Lower leg skin (tissue), 4 donors: ENCODE measurements at regions not wholly inside any gene's neighbourhood (a gene's known extent, or its start where the extent isn't known, plus 50 kb on each side); places are given as distances from the start of the nearest gene placed in this dataset.

ENCODE experiments used
- DNase-seq, 2 donors: peaks; one replicate each; pipeline ENCODE4 v3.0.0-alpha.2; 2019; ENCODE audit warnings: low spot score in 2 of 2
- H3K4me3 ChIP-seq: fragments of 200-600 bp; sonication (generic); 2 replicates; pipeline ENCODE4 v1.5.1; 2017; ENCODE audit warnings: mild to moderate bottlenecking, low read depth; ENCODE audit not compliant: poor library complexity, severe bottlenecking
- POLR2A ChIP-seq, 2 donors: fragments of 450-650 bp; IDR thresholded peaks; one replicate each; pipeline ENCODE4 v1.6.1; 2016 to 2017; ENCODE audit warnings: antibody characterized with exemption in 2 of 2, mild to moderate bottlenecking in 1 of 2, moderate library complexity in 1 of 2
- WGBS, 2 donors: methylation state at CpG; one replicate each; pipeline ENCODE4 v1.1.5; 2018; 5-methylcytosine and 5-hydroxymethylcytosine counted together
- intact Hi-C: fragments of 100-400 bp; cut with DNase I; formaldehyde crosslinking; loops from one replicate; pipeline ENCODE4 v1.15.0; 2023; ENCODE audit warnings: low total_unique reads
- TF ChIP-seq, protein P1 (sequence below), 3 donors: fragments of 450-650 bp; IDR thresholded peaks; one replicate each; pipeline ENCODE4 v1.5.1; 2016; ENCODE audit warnings: antibody characterized with exemption in 3 of 3, mild to moderate bottlenecking in 3 of 3, moderate library complexity in 2 of 3

DNA sequence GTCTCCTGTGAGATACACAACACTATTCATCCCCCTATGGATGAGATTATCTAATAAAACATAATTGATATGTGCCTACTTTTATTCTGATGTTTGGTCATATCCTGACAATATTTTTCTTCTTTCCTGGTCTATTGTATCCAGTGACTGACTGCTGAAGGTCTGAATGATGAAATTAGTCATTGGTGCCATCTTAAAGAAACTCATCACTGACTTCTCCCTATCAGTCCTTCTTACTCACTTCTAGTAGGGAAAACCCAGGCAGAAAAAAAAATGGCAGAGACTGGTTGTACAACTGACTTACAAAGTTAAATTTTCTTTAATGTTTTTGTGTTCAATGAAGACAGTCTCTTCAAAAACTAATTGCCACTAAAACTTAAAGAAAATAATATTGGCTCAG, 377.4 kb downstream of the HTR7 start:
- TF ChIP-seq POLR2A (IDR thresholded peaks at IDR 0.05), result no peak
- TF ChIP-seq, protein P1, sequence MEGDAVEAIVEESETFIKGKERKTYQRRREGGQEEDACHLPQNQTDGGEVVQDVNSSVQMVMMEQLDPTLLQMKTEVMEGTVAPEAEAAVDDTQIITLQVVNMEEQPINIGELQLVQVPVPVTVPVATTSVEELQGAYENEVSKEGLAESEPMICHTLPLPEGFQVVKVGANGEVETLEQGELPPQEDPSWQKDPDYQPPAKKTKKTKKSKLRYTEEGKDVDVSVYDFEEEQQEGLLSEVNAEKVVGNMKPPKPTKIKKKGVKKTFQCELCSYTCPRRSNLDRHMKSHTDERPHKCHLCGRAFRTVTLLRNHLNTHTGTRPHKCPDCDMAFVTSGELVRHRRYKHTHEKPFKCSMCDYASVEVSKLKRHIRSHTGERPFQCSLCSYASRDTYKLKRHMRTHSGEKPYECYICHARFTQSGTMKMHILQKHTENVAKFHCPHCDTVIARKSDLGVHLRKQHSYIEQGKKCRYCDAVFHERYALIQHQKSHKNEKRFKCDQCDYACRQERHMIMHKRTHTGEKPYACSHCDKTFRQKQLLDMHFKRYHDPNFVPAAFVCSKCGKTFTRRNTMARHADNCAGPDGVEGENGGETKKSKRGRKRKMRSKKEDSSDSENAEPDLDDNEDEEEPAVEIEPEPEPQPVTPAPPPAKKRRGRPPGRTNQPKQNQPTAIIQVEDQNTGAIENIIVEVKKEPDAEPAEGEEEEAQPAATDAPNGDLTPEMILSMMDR (IDR thresholded peaks at IDR 0.05), result no peak
- DNase-seq, result no peak
- intact Hi-C loops, result no loop called here
- no peak overlapping the region for H3K4me3 ChIP-seq

DNA sequence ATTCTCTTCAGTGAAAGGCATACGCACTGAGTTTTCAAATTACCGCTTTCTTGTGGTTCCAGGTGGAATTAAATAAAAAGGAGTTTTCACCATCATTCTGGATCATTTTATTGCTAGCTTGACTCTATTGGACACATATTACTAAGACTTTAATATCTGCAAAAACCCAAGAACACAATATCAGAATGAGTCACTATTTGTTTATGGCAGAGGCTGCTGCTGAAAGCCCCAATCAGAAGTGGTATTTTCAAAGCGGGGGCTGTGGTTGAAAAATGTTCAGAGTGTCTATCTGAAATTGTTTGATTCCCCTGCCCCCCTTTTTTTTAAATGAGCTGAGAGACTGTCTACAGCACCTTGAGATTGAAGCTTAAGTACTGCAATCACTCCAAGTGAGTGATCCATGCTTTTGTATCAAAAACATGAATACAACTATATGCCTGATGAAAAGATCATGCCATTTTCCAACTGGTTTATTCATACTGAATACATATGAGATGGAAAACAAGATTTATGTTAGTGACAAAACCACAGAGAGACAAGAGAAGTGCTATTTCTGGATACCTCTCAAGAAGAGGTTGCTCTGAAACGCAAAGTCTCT, 376.4 kb downstream of the HTR7 start:
- intact Hi-C loops, result no loop called here
- H3K4me3 ChIP-seq, result no peak overlapping the region
- DNase-seq, result no peak
- WGBS, 2 donors, result 85 to 87% methylated on average over 4 of the region's 4 CpGs
- TF ChIP-seq POLR2A (IDR thresholded peaks at IDR 0.05), result no peak
- TF ChIP-seq, protein P1 (IDR thresholded peaks at IDR 0.05), result no peak

DNA sequence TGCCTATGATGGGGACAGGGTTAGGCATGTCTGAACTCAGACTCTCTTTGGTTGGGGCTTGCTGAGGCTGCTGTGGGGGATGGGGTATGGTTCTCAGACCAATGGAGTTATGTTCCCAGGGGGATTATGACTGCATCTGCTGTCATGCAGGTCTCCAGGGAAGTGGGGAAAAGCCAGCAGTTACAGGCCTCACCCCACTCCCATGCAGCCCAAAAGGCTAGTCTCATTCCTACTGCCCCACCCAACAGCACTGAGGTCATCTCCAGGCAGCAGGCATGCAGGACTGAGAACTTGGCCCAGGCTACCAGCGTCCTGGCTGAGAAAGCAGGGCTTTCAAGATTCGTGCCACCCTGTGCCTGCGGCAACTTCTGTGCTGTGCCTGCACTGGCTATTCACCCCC, 373.3 kb downstream of the HTR7 start:
- TF ChIP-seq, protein P1 (IDR thresholded peaks at IDR 0.05), result no peak
- no peak for TF ChIP-seq POLR2A (IDR thresholded peaks at IDR 0.05)
- no peak overlapping the region for H3K4me3 ChIP-seq
- DNase-seq, result no peak
- 56 to 63% methylated on average over 3 of the region's 3 CpGs for WGBS, 2 donors
- intact Hi-C loops, result no loop called here

DNA sequence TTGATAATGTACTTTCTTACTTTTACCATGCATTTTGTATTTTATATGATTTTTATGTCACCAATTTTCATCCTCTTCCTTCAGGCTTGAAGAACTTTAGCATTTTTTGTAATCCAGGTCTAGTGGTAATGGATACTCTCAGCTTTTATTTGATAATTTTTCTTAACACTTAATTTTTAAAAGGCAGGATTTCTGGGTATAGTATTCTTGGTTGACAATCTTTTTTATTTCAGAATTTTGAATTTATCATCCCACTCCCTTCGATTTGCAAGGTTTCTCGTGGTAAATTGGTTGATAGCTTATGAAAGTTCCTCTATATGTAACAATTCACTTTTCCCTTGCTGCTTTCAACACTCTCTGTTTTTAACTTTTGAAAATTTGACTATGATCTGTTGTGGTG, 363.7 kb downstream of the HTR7 start:
- intact Hi-C loops, result no loop called here
- H3K4me3 ChIP-seq, result no peak overlapping the region
- 86 to 95% methylated on average over 2 of the region's 2 CpGs for WGBS, 2 donors
- TF ChIP-seq, protein P1 (IDR thresholded peaks at IDR 0.05), result no peak
- no peak for TF ChIP-seq POLR2A (IDR thresholded peaks at IDR 0.05)
- DNase-seq, result no peak

DNA sequence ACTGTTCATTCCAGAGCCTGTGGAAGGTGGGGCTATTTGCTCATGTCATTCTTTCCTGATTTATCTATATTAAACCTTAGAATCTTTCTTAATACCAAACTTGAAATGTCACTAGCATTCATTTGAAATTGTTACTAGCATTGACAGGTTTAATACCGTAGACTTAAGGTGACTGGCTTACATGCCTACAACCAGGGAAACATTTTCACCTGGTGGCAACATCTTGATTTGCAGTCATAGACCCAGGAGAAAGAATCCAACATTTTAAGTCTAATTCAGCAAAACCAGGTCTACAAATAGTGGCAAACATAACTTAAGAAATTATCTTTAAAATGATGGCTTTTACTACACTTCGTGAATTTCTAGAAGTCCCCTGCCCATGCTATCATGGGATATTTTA, 353.7 kb downstream of the HTR7 start:
- intact Hi-C loops, result no loop called here
- no peak overlapping the region for H3K4me3 ChIP-seq
- TF ChIP-seq POLR2A (IDR thresholded peaks at IDR 0.05), result no peak
- TF ChIP-seq, protein P1 (IDR thresholded peaks at IDR 0.05), result no peak
- DNase-seq, result no peak
- 66 to 77% methylated on average over 2 of the region's 2 CpGs for WGBS, 2 donors

DNA sequence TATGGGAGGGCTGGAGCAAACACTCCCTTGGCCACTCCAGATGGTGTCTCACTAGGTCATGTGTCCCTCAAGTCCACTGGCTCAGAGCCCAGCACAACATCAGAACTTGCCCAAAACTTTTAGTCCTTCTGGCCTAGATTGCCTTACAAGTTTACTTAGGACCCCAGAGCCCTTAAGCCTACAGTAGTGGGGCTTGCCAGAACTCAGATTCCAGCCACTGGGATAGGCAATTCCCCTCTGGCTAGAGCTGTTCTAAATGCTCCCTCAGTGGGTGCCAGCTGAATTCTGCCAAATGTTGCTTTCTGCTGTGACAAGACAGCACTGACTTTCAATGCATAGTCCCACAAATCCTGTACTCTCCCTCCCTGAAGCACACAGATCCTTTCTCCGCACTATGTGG, 331.1 kb downstream of the HTR7 start:
- TF ChIP-seq POLR2A (IDR thresholded peaks at IDR 0.05), result no peak
- TF ChIP-seq, protein P1 (IDR thresholded peaks at IDR 0.05), result no peak
- intact Hi-C loops, result no loop called here
- no peak overlapping the region for H3K4me3 ChIP-seq
- WGBS, 2 donors, result 79 to 100% methylated on average over 1 of the region's 1 CpG
- DNase-seq, result no peak
